GM06990 (cell line): ENCODE measurements at regions not wholly inside any gene's neighbourhood (a gene's known extent, or its start where the extent isn't known, plus 50 kb on each side); places are given as distances from the start of the nearest gene placed in this dataset.

Experiments used
- DNase-seq: peaks from one replicate; pipeline ENCODE4 v3.0.0-alpha.2; 2011; ENCODE audit not compliant: insufficient read length; ENCODE audit errors: extremely low read depth
- H3K27me3 ChIP-seq: replicated peaks from 2 replicates; pipeline ENCODE4 v1.6.0; 2011; ENCODE audit warnings: low read length; ENCODE audit not compliant: control insufficient read depth, insufficient read depth
- H3K36me3 ChIP-seq: 2 replicates; pipeline ENCODE4 v1.5.1; 2011; ENCODE audit warnings: low read length; ENCODE audit not compliant: control insufficient read depth, insufficient read depth
- H3K4me3 ChIP-seq: replicated peaks from 2 replicates; pipeline ENCODE4 v1.5.1; 2011; ENCODE audit warnings: low read depth, mild to moderate bottlenecking, control low read depth, low read length
- CTCF ChIP-seq: IDR thresholded peaks from 2 replicates; pipeline ENCODE4 v1.5.1; 2011; ENCODE audit warnings: low read length, control low read depth, mild to moderate bottlenecking, inconsistent platforms; ENCODE audit not compliant: insufficient read depth, poor library complexity, severe bottlenecking

- no peaks in the 10 kb centered on the region for H3K27me3 ChIP-seq
- H3K36me3 ChIP-seq = no peaks in the 10 kb centered on the region
- TF ChIP-seq CTCF = no peak
- no peak for DNase-seq
- H3K4me3 ChIP-seq = no peak overlapping the region
Observed at GRCh38 chr13:50690006-50690405, 153.5 kb downstream of the DLEU7 start.

- Histone ChIP-seq H3K36me3 (no peaks in the 10 kb centered on the region), H3K27me3 (no peaks in the 10 kb centered on the region), H3K4me3 (no peak overlapping the region)
- no peak for TF ChIP-seq CTCF
- no peak for DNase-seq
Observed at GRCh38 chr13:50691176-50691680, 152.3 kb downstream of the DLEU7 start.

GRCh38 chr13:50691681-50692263, 151.7 kb downstream of the DLEU7 start:
- no peaks in the 10 kb centered on the region for H3K27me3 ChIP-seq
- no peaks in the 10 kb centered on the region for H3K36me3 ChIP-seq
- no peak overlapping the region for H3K4me3 ChIP-seq
- TF ChIP-seq CTCF = no peak
- DNase-seq = no peak

- Histone ChIP-seq H3K36me3 (no peaks in the 10 kb centered on the region), H3K27me3 (no peaks in the 10 kb centered on the region), H3K4me3 (no peak overlapping the region)
- no peak for DNase-seq
- no peak for TF ChIP-seq CTCF
Observed at GRCh38 chr13:50692396-50692915, 151.0 kb downstream of the DLEU7 start.

- Histone ChIP-seq H3K36me3 (no peaks in the 10 kb centered on the region), H3K4me3 (no peak overlapping the region), H3K27me3 (no peaks in the 10 kb centered on the region)
- no peak for TF ChIP-seq CTCF
- no peak for DNase-seq
Observed at GRCh38 chr13:50693727-50694126, 149.8 kb downstream of the DLEU7 start.
